HG02571 (cell line): ENCODE measurements at regions not wholly inside any gene's neighbourhood (a gene's known extent, or its start where the extent isn't known, plus 50 kb on each side); places are given as distances from the start of the nearest gene placed in this dataset.

Experiments used
- ATAC-seq: cut with Tn5 transposase; IDR thresholded peaks from one replicate; pipeline ENCODE4 v1.9.1; 2021; ENCODE audit warnings: mild to moderate bottlenecking, moderate library complexity; ENCODE audit not compliant: unreplicated experiment

GRCh38 chr5:61735531-61735930 is 403.5 kb downstream of the ZSWIM6 start:
- ATAC-seq: no peak

GRCh38 chr5:61735995-61736394 is 403.9 kb downstream of the ZSWIM6 start:
- ATAC-seq: no peak

- no peak for ATAC-seq
Observed at GRCh38 chr5:61737301-61737963, 405.4 kb downstream of the ZSWIM6 start.

- no peak for ATAC-seq
Observed at GRCh38 chr5:61737964-61738340, 405.9 kb downstream of the ZSWIM6 start.

- no peak for ATAC-seq
Observed at GRCh38 chr5:61738446-61738845, 406.4 kb downstream of the ZSWIM6 start.

GRCh38 chr5:61744690-61745619 is 412.9 kb downstream of the ZSWIM6 start:
- no peak for ATAC-seq

- no peak for ATAC-seq
Observed at GRCh38 chr5:61746831-61747575, 414.9 kb downstream of the ZSWIM6 start.

GRCh38 chr5:61748121-61748520 is 416.1 kb downstream of the ZSWIM6 start:
- ATAC-seq: no peak

GRCh38 chr5:61748651-61749050 is 416.6 kb downstream of the ZSWIM6 start:
- ATAC-seq: no peak

- no peak for ATAC-seq
Observed at GRCh38 chr5:61752588-61752987, 420.5 kb downstream of the ZSWIM6 start.

- ATAC-seq: no peak
Observed at GRCh38 chr5:61754792-61755191, 422.7 kb downstream of the ZSWIM6 start.

GRCh38 chr5:61755726-61756222 is 423.7 kb downstream of the ZSWIM6 start:
- no peak for ATAC-seq

- no peak for ATAC-seq
Observed at GRCh38 chr5:61758711-61759110, 426.7 kb downstream of the ZSWIM6 start.

GRCh38 chr5:61765471-61765870 is 433.4 kb downstream of the ZSWIM6 start:
- no peak for ATAC-seq

GRCh38 chr5:61766141-61766540 is 434.1 kb downstream of the ZSWIM6 start:
- no peak for ATAC-seq

- no peak for ATAC-seq
Observed at GRCh38 chr5:61767231-61768080, 435.4 kb downstream of the ZSWIM6 start.

- ATAC-seq: peak; percentile 61
Observed at GRCh38 chr5:61768692-61769281, 436.7 kb downstream of the ZSWIM6 start.

- no peak for ATAC-seq
Observed at GRCh38 chr5:61771062-61771461, 439.0 kb downstream of the ZSWIM6 start.

- no peak for ATAC-seq
Observed at GRCh38 chr5:61771808-61772207, 439.8 kb downstream of the ZSWIM6 start.

GRCh38 chr5:61775901-61776300 is 443.8 kb downstream of the ZSWIM6 start:
- no peak for ATAC-seq
